Body of pancreas (tissue), 4 donors: ENCODE measurements at regions not wholly inside any gene's neighbourhood (a gene's known extent, or its start where the extent isn't known, plus 50 kb on each side); places are given as distances from the start of the nearest gene placed in this dataset.

Source experiments
- CTCF ChIP-seq, 7 experiments: fragments of 450-650 bp in 4 of 7; fragments of 200-600 bp in 3 of 7; sonication (generic) in 3 of 7; IDR thresholded peaks; one replicate each; pipeline ENCODE4 v1.5.1; 2016 to 2019; ENCODE audit warnings: antibody characterized with exemption in 7 of 7
- POLR2A ChIP-seq, 3 donors: fragments of 450-650 bp; IDR thresholded peaks; one replicate each; pipeline ENCODE4 v1.6.1; 2016; ENCODE audit warnings: antibody characterized with exemption in 3 of 3, mild to moderate bottlenecking in 2 of 3

- TF ChIP-seq CTCF (IDR thresholded peaks at IDR 0.05) = no peak
- TF ChIP-seq POLR2A (IDR thresholded peaks at IDR 0.05) = no peak
These were observed 158.9 kb upstream of the ADCY1 start for GRCh38 chr7:45415265-45415664.
